SKM-1 (cell line): ENCODE measurements at regions not wholly inside any gene's neighbourhood (a gene's known extent, or its start where the extent isn't known, plus 50 kb on each side); places are given as distances from the start of the nearest gene placed in this dataset.

Source experiments
- DNase-seq: peaks from one replicate; lab custom pipeline; 2025; ENCODE audit not compliant: unreplicated experiment; lab: John Stamatoyannopoulos, UW

DNA sequence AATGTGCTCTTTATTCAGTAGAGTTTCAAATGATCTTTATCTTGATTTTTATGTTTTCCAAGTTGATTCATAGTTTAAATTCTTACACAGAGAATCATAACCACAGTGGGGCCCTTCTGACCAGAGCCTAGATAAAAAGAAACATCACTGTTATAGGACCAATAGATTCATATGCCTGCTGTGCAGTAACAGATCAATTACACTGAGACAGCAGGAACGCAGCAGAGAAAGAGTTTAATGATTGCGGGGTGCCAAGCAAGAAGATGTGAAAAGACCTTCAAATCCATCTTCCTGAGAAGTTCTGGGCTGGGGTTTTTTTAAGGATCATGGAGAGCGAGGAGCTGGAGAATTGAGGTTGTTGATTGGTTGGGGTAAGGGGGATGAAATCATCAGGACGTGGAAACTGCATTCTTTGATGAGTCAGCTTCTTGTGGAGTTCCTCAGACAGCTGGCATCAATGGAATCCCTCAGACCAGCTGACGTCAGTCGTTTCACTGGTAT, 346.6 kb downstream of the TBC1D4 start:
- no peak for DNase-seq

GRCh38 chr13:75132701-75133695, 349.0 kb downstream of the TBC1D4 start:
- DNase-seq = no peak

GRCh38 chr13:75129331-75129730, 352.6 kb downstream of the TBC1D4 start:
- no peak for DNase-seq

DNA sequence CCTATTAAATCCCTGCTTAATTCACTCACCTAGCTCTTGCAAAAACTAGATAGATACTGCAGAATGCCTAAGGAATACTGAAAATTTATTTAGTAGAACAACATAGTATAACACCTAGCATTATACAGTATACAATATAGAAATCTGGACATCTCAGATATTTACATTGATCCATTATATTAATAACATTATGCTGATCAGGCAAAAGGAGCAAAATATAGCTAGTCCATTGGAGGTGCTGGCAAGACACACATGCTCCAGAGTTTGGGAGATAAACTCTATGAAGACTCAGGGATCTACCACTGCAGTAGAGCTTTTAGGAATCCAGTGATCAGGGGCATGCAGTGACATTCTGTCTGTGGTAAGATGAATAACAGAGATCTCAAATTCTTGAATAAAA, 357.6 kb downstream of the TBC1D4 start:
- DNase-seq = no peak

- DNase-seq = no peak
These were observed 358.5 kb downstream of the TBC1D4 start for GRCh38 chr13:75123428-75123827.

GRCh38 chr13:75120085-75120484, 361.9 kb downstream of the TBC1D4 start:
- no peak for DNase-seq

DNA sequence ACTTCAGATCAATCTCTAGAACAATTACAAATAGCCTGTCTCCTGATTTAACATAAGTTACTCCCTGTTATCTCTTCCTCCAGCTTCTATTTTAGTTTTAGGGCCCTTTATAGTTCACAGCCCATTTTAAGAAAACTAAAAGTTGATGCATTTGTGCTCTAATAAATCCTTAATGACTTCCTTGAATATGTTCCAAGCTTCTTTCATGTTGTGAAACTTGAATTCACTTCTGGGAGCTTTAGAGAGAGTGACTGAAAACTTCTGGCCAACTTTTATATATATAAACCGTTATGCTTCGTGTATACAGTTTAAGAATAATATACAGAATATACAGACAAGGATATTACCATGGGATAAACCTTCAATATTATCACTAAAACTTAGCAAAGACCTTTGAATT, 366.8 kb downstream of the TBC1D4 start:
- DNase-seq = no peak

DNA sequence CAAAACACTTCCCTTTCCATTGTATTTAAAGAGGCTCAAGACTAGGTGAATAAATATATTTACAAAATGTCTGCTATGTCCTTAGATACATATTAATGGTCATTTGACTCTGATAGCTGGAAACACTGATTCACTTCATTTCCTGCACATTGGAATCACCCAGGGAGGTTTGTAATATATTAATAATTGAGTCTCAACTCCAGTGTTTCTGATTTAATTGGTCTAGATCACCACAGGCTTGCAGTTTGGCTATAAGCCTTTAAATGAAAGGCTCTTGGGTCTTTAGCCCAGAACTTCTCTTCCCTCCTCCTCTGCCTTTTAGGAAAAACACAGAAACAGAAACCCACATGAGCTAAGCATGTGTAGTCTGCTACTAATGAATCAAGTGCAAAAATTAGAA, 378.0 kb downstream of the TBC1D4 start:
- DNase-seq = no peak

GRCh38 chr13:75102001-75102716, 379.8 kb downstream of the TBC1D4 start:
- no peak for DNase-seq

GRCh38 chr13:75101348-75101747, 380.6 kb downstream of the TBC1D4 start:
- DNase-seq = no peak

- DNase-seq = no peak
These were observed 389.8 kb downstream of the TBC1D4 start for GRCh38 chr13:75092143-75092542.

DNA sequence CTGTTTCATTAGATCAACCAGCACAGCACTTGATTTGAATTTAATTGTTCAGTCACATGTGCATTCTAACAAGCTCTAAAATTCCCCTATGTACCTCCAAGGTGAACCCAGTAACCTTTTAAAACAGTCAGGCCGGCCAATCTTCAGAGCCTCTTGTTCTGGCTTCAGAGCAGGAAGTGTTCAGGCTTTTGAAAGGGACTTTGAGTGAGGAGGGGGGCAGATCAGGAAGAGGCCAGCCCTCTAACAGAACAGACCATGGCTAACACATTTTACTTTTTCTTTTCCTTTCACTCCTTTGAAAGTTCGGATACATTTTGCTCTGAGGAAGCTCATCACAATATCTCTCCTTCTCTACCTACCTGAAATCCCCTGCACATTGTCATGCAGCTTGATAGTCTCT, 390.3 kb downstream of the TBC1D4 start:
- DNase-seq = no peak

DNA sequence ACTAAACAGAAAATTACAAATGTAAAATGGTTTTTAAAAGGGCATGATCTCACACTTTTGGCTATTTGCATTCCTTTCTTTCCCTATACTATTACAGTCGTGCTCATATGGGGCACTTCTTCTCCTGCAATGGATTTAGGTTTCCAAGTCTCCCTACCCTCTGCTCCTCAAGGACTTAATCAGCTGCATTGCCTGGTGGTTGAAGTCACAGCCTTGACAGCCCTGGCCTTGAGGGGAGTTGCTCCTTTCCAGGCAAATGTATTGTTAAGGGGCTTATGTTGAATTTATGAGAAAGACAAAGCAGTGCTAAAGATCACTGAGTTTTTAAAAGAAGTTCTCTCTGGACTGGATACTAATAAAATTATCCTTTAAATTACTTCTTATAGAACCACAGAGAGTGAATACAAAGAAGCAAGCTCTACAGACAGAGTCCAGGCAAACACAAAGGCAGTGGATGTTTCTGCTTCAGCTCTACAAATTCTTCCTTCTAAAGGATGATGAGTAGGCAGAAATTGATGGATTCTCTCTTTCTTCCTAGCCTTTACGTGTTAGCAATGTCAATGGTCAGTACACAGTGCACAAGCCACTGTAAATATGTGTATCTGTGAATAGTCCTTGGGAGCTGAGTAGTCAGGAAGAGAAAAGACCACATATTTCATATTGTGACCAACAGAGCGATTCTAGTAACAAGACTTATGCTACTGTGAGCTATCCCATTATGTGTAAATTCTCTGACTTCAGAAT, 390.9 kb downstream of the TBC1D4 start:
- DNase-seq = no peak

DNA sequence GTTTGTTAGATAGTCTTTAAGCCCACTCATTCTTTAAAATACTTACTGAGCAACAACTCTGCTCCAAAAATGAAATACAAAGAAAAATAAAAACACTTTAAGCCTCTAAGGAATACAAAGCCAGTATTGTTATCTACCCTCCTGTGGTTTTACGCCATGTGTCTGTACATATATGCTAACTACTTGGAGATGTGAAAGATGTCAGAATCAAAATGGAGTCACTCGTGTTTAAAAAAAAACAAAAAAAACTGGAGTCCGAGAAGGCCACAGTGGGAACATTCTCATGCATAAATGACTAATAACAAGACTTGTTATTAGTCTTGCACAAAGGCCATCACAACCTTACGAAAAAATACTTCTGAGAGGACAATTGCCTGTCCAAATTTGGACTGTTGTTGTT, 393.1 kb downstream of the TBC1D4 start:
- DNase-seq = no peak

- DNase-seq = no peak
These were observed 402.7 kb downstream of the TBC1D4 start for GRCh38 chr13:75079226-75079625.

DNA sequence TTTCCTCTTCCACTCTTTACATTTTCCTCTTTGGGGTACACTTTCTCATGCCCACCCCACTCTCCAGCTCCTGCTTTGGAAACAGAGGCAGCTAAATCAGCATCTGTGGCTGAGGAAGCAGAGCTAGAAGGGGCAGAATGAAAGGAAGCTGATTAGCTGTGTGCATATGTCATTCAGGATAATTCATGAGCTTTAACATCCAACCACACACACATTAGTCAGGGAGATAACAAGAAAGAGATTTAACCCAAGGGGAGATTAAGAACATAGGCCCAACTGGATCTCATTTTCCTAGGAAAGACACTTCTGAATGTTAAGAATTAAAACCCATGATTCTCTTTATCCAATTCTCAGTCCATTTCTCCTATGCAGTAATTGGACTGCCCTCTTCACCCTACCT, 405.5 kb downstream of the TBC1D4 start:
- no peak for DNase-seq

DNA sequence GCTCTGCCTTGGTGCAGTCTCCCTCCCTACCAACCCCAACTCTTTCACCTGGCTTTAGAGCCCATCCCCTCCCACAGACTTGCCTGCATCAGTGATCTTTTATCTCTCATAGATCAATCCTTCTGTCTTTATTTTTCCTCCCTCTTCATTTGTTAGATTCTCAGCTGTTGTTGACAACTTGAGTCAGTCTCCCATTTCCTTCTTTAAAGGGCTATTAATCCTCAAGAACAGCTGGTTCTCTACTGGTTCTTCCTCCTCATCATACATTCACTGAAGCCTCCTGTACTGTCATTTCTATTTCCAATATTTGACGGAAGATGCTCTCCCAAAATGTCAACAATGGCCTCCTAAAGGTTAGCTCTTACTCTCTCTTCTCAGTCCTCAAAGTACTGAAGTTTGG, 408.2 kb downstream of the TBC1D4 start:
- DNase-seq = no peak

- DNase-seq = no peak
These were observed 409.1 kb downstream of the TBC1D4 start for GRCh38 chr13:75072891-75073290.

GRCh38 chr13:75072368-75072767, 409.6 kb downstream of the TBC1D4 start:
- DNase-seq = no peak

- no peak for DNase-seq
These were observed 410.2 kb downstream of the TBC1D4 start for GRCh38 chr13:75071796-75072195.

DNA sequence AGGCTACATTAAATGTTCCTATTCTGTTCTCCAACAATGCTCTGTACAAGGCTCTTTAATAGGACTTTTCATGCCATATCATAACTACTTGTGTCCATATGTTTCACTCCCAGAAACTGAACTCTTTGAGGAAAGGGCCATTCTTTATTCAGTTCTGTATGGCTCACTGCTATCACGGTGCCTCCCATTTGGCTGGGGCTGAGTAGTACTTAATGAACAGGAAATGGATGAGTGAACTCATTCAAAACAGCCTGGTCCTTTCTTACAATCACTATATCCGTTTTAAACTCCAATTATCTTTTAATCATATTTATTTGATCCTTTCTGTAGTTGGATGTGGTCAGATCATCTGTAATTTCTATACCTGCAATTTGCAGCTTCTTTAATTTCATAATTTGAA, 410.6 kb downstream of the TBC1D4 start:
- no peak for DNase-seq
